CD4-positive, alpha-beta T cell (primary cell): ENCODE measurements at regions not wholly inside any gene's neighbourhood (a gene's known extent, or its start where the extent isn't known, plus 50 kb on each side); places are given as distances from the start of the nearest gene placed in this dataset.

Experiments
- ATAC-seq: fragments of 200-7000 bp; cut with Tn5 transposase; one replicate; pipeline ENCODE4 v1.10.0; 2022; ENCODE audit warnings: mild to moderate bottlenecking; ENCODE audit not compliant: poor library complexity
- CTCF ChIA-PET: fragments of 350-600 bp; sonication (Branson Sonifier 250); formaldehyde crosslinking; loops from one replicate; lab custom pipeline; 2021; ENCODE audit warnings: antibody characterized with exemption, inconsistent platforms; lab: Charles Lee
- POLR2A ChIA-PET: fragments of 350-600 bp; sonication (Branson Sonifier 250); formaldehyde crosslinking; loops from one replicate; lab custom pipeline; 2021; ENCODE audit warnings: antibody characterized with exemption, inconsistent platforms; lab: Charles Lee
- DNase-seq, 14 experiments: peaks; one replicate each; pipeline ENCODE4 v3.0.0-alpha.2; 2013 to 2020; ENCODE audit warnings: mixed read lengths in 2 of 14
- H3K27ac ChIP-seq, 2 donors: one replicate each; pipeline versions ENCODE4 v1.5.1 to v1.7.0; 2013; ENCODE audit warnings: low read length in 2 of 2, low read depth in 1 of 2, mild to moderate bottlenecking in 1 of 2
- H3K27me3 ChIP-seq, 2 experiments: 1 replicate in 1 of 2; 2 replicates in 1 of 2; pipeline versions ENCODE4 v1.6.1 to v1.7.0; 2013; ENCODE audit warnings: low read length in 2 of 2, control low read depth in 1 of 2, mild to moderate bottlenecking in 1 of 2, moderate library complexity in 1 of 2; ENCODE audit not compliant: insufficient read depth in 2 of 2, control insufficient read depth in 1 of 2
- H3K36me3 ChIP-seq: one replicate; pipeline ENCODE4 v1.6.1; 2013; ENCODE audit warnings: low read length, control low read depth; ENCODE audit not compliant: insufficient read depth
- H3K4me1 ChIP-seq: one replicate; pipeline ENCODE4 v1.6.1; 2013; ENCODE audit warnings: low read length, control low read depth; ENCODE audit not compliant: insufficient read depth
- H3K4me3 ChIP-seq: one replicate; pipeline ENCODE4 v1.5.1; 2013; ENCODE audit warnings: mild to moderate bottlenecking, low read length, moderate library complexity
- H3K9me3 ChIP-seq, 2 experiments: 1 replicate in 1 of 2; 2 replicates in 1 of 2; pipeline versions ENCODE4 v1.6.1 to v1.7.0; 2013; ENCODE audit warnings: low read length in 2 of 2, mild to moderate bottlenecking in 2 of 2, control low read depth in 1 of 2, moderate library complexity in 1 of 2; ENCODE audit not compliant: control insufficient read depth in 1 of 2, insufficient read depth in 1 of 2
- H3K27ac Mint-ChIP-seq: one replicate; pipeline ENCODE4 v1.8.0; 2020; ENCODE audit warnings: mixed read lengths
- H3K27me3 Mint-ChIP-seq: one replicate; pipeline ENCODE4 v1.8.0; 2021; ENCODE audit warnings: mixed read lengths
- H3K36me3 Mint-ChIP-seq: one replicate; pipeline ENCODE4 v1.8.0; 2021; ENCODE audit warnings: low read depth, mixed read lengths
- H3K4me1 Mint-ChIP-seq: one replicate; pipeline ENCODE4 v1.8.0; 2021; ENCODE audit warnings: low read depth, mixed read lengths
- H3K4me3 Mint-ChIP-seq: one replicate; pipeline ENCODE4 v1.8.0; 2020; ENCODE audit warnings: mild to moderate bottlenecking, mixed read lengths
- H3K9me3 Mint-ChIP-seq: one replicate; pipeline ENCODE4 v1.8.0; 2020; ENCODE audit warnings: mixed read lengths
- intact Hi-C, 2 experiments: fragments of 100-400 bp; cut with DNase I in 1 of 2; cut with micrococcal nuclease in 1 of 2; formaldehyde crosslinking; loops; one replicate each; pipeline versions ENCODE4 v1.15.1 to v1.9.0; 2023 to 2025; cut with DNase I, micrococcal nuclease
- TF ChIP-seq, protein P1 (sequence below): fragments of 200-600 bp; IDR thresholded peaks from one replicate; pipeline ENCODE4 v1.8.0; 2022; ENCODE audit warnings: antibody characterized with exemption, mild to moderate bottlenecking

DNA sequence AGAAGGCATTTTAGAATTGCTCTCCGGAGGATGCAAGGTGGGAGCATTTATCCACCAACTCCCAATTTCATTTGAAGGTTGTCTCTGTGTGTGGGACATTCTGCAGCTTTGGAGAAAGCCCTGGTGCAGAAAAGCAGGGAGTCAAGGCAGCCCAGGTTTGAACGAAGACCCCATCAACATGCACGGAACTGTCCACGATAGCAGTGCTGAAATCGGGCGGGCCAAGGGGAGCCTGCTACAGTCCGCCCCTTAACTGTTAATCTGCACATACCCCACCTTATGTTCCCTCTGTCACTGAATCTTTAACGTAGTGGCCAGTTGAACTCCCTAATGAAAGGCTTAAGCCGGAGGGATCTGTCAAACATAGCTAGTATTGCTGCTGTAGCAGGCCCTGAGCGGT lies 68.8 kb upstream of the C1orf174 start:
- Histone ChIP-seq H3K4me3 (no peak overlapping the region), H3K9me3 (peaks cover 0 to 13% of the 10 kb centered on the region in 2 experiments), H3K27me3 (peaks cover 0 to 3% of the 10 kb centered on the region in 2 experiments), H3K4me1 (no peaks in the 10 kb centered on the region), H3K36me3 (no peaks in the 10 kb centered on the region), H3K27ac (no peak overlapping the region)
- Mint-ChIP-seq H3K36me3 (no peaks in the 10 kb centered on the region), H3K27ac (no peak overlapping the region), H3K4me1 (no peaks in the 10 kb centered on the region), H3K9me3 (peaks cover 2% of the 10 kb centered on the region), H3K4me3 (no peak overlapping the region), H3K27me3 (peaks cover 34% of the 10 kb centered on the region)
- intact Hi-C loops: no loop called here
- ChIA-PET POLR2A (no interaction called here), CTCF (no interaction called here)
- TF ChIP-seq, protein P1, sequence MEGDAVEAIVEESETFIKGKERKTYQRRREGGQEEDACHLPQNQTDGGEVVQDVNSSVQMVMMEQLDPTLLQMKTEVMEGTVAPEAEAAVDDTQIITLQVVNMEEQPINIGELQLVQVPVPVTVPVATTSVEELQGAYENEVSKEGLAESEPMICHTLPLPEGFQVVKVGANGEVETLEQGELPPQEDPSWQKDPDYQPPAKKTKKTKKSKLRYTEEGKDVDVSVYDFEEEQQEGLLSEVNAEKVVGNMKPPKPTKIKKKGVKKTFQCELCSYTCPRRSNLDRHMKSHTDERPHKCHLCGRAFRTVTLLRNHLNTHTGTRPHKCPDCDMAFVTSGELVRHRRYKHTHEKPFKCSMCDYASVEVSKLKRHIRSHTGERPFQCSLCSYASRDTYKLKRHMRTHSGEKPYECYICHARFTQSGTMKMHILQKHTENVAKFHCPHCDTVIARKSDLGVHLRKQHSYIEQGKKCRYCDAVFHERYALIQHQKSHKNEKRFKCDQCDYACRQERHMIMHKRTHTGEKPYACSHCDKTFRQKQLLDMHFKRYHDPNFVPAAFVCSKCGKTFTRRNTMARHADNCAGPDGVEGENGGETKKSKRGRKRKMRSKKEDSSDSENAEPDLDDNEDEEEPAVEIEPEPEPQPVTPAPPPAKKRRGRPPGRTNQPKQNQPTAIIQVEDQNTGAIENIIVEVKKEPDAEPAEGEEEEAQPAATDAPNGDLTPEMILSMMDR: no peak
- DNase-seq (no peak), ATAC-seq (no peak)

DNA sequence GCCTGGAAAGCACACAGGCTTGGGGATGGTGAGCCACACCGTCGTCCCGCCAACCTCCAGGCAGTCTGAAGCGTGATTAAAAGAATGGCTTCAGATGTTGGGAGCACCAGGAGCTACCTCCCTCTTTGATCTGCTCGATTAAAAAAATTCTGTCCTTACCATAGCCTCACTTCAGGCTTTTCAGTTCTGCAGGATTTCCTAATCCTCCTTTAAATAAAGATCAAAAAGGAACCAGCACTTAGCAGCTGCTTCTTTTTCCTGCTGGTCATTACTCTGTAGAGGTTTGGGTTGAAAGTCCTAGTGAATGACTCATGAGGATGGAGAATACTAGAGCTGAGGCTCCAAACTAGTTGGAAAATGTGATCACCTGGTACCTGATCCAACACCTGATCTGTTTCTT lies 71.9 kb upstream of the C1orf174 start:
- Histone ChIP-seq H3K36me3 (no peaks in the 10 kb centered on the region), H3K27ac (no peak overlapping the region), H3K9me3 (peaks cover 0 to 6% of the 10 kb centered on the region in 2 experiments), H3K27me3 (peaks cover 0 to 3% of the 10 kb centered on the region in 2 experiments), H3K4me1 (no peaks in the 10 kb centered on the region), H3K4me3 (no peak overlapping the region)
- ATAC-seq (no peak), DNase-seq (no peak)
- H3K9me3 Mint-ChIP-seq: no peaks in the 10 kb centered on the region
- H3K4me1 Mint-ChIP-seq: no peaks in the 10 kb centered on the region
- intact Hi-C loops: no loop called here
- POLR2A ChIA-PET: no interaction called here
- H3K4me3 Mint-ChIP-seq: no peak overlapping the region
- peaks cover 28% of the 10 kb centered on the region for H3K27me3 Mint-ChIP-seq
- no peaks in the 10 kb centered on the region for H3K36me3 Mint-ChIP-seq
- no peak overlapping the region for H3K27ac Mint-ChIP-seq
- TF ChIP-seq, protein P1: no peak
- CTCF ChIA-PET: no interaction called here

DNA sequence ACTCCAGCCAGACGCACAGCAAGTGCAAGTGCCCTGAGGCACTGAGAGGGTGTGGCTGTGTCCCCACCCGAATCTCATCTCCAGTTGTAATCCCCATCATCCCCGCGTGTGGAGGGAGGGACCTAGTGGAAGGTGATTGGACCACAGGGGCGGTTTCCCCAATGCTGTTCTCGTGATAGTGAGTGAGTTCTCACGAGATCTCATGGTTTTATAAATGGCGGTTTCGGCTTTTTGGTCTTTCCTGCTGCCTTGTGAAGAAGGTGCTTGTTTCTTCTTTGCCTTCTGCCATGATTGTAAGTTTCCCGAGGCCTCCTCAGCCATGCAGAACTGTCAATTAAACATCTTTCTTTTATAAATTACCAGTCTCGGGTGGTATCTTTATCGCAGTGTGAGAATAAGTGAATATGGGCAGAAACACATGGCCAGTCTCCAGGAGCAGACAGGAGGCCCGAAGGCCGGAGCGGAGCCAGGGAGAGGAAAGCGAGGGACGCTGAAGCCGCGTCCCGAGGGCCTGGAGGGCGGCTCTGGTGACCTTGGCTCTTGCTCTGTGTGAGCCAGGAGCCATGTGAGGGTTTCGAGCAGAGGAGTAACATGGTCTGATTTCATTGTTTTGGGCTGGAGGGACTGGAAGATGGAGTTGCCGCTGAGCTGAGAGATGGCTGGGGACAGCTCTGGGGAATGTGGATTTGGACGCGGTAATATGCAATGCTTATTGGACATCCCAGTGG lies 76.0 kb upstream of the C1orf174 start:
- TF ChIP-seq, protein P1: no peak
- Histone ChIP-seq H3K36me3 (no peaks in the 10 kb centered on the region), H3K9me3 (peaks cover 0 to 8% of the 10 kb centered on the region in 2 experiments), H3K4me3 (no peak overlapping the region), H3K27me3 (peaks cover 0 to 3% of the 10 kb centered on the region in 2 experiments), H3K4me1 (no peaks in the 10 kb centered on the region), H3K27ac (no peak overlapping the region)
- peaks cover 10% of the 10 kb centered on the region for H3K27me3 Mint-ChIP-seq
- no peak overlapping the region for H3K27ac Mint-ChIP-seq
- no peak overlapping the region for H3K4me3 Mint-ChIP-seq
- H3K4me1 Mint-ChIP-seq: no peaks in the 10 kb centered on the region
- ATAC-seq (no peak), DNase-seq (no peak)
- no peaks in the 10 kb centered on the region for H3K9me3 Mint-ChIP-seq
- POLR2A ChIA-PET: no interaction called here
- intact Hi-C loops: no loop called here
- CTCF ChIA-PET: no interaction called here
- no peaks in the 10 kb centered on the region for H3K36me3 Mint-ChIP-seq
